C4-2B (cell line): ENCODE measurements at regions not wholly inside any gene's neighbourhood (a gene's known extent, or its start where the extent isn't known, plus 50 kb on each side); places are given as distances from the start of the nearest gene placed in this dataset.

Experiments used
- ZFX ChIP-seq: fragments of 450-650 bp; IDR thresholded peaks from 2 replicates; pipeline ENCODE4 v1.6.1; 2017
- TF ChIP-seq, protein P1 (sequence below): fragments of 450-650 bp; conservative IDR thresholded peaks from 2 replicates; pipeline ENCODE4 v1.5.1; 2017; ENCODE audit warnings: mild to moderate bottlenecking

DNA sequence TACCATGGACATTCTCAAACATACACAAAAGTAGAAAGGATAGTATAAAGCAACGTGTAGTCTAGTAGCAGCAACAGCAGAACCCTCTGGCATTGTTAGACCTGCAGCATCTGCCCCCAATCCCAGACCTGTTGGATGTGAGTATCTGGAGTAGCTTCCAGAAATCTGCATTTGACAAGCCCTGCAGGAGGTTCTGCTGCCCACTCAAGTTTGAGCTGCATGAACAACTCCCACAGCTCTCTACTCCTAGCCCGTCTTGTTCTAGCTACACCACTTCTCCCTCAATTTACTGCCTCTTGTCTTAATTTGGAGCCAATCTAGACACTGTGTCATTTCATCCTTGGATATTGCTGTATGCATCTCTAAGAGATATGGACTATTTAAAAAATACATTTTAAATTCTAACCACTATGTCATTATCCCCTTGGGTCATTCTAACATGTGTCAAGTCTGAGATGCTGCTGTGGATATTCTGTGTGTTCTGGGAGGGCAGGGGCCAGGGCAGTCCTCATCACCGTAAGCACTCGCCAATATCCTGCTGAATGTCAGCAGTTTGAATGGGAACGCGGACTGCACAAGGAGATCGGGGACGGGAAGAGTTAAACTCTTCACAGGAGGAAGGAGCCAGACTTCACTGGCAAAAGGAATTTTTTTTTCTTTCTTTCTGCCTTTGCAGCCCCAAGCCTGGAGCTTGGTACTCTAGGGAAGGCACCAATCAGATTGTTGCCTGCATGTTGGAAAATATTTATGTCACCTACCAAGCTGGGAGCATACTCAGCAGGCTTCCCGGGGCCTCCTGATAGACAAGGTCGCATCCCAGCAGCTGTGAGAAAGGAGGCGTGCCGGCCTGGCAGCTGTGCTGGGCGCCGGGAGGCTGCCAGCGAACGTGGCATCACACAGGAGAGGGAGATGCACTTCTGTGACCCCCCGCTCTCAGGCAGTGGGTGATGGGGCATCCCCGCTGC lies 429.0 kb downstream of the MIAT start:
- TF ChIP-seq, protein P1, sequence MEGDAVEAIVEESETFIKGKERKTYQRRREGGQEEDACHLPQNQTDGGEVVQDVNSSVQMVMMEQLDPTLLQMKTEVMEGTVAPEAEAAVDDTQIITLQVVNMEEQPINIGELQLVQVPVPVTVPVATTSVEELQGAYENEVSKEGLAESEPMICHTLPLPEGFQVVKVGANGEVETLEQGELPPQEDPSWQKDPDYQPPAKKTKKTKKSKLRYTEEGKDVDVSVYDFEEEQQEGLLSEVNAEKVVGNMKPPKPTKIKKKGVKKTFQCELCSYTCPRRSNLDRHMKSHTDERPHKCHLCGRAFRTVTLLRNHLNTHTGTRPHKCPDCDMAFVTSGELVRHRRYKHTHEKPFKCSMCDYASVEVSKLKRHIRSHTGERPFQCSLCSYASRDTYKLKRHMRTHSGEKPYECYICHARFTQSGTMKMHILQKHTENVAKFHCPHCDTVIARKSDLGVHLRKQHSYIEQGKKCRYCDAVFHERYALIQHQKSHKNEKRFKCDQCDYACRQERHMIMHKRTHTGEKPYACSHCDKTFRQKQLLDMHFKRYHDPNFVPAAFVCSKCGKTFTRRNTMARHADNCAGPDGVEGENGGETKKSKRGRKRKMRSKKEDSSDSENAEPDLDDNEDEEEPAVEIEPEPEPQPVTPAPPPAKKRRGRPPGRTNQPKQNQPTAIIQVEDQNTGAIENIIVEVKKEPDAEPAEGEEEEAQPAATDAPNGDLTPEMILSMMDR, result no peak
- TF ChIP-seq ZFX, result no peak
